H1 (cell line): ENCODE measurements at regions not wholly inside any gene's neighbourhood (a gene's known extent, or its start where the extent isn't known, plus 50 kb on each side); places are given as distances from the start of the nearest gene placed in this dataset.

ENCODE experiments used
- CTCF ChIP-seq, 3 experiments: IDR thresholded peaks; 1 replicate in 2 of 3; 2 replicates in 1 of 3; pipeline versions ENCODE4 v1.5.1 to v1.6.1; 2011; ENCODE audit warnings: low read length in 3 of 3, mild to moderate bottlenecking in 3 of 3, inconsistent platforms in 2 of 3, low read depth in 1 of 3, moderate library complexity in 1 of 3; ENCODE audit not compliant: insufficient read depth in 1 of 3; ENCODE audit errors: control extremely low read depth in 1 of 3
- KDM5A ChIP-seq: fragments of 200-600 bp; IDR thresholded peaks from 2 replicates; pipeline ENCODE4 v1.7.1; 2012; ENCODE audit warnings: mild to moderate bottlenecking, low read length, inconsistent platforms, mixed read lengths
- MAX ChIP-seq: IDR thresholded peaks from 2 replicates; pipeline ENCODE4 v1.6.1; 2012; ENCODE audit warnings: inconsistent platforms
- POLR2A ChIP-seq, 2 experiments: IDR thresholded peaks; 1 replicate in 1 of 2; 2 replicates in 1 of 2; pipeline ENCODE4 v1.6.1; 2011; ENCODE audit warnings: low read depth in 2 of 2, low read length in 2 of 2, mild to moderate bottlenecking in 2 of 2; ENCODE audit errors: control extremely low read depth in 1 of 2
- RFX5 ChIP-seq: IDR thresholded peaks from 2 replicates; pipeline ENCODE4 v1.6.1; 2011; ENCODE audit warnings: low read depth, low read length, improper control_type of control experiment, borderline replicate concordance
- SRF ChIP-seq: IDR thresholded peaks from 2 replicates; pipeline ENCODE4 v1.6.1; 2011; ENCODE audit warnings: mild to moderate bottlenecking, low read depth, low read length, moderate library complexity

GRCh38 chr14:97705976-97706375, 908.8 kb downstream of the VRK1 start:
- TF ChIP-seq CTCF (IDR thresholded peaks at IDR 0.05; ENCODE audit: control extremely low read depth in 1 of 3, insufficient read depth in 1 of 3, low read depth in 1 of 3, low read length in 3 of 3) (no peak), RFX5 (no peak), MAX (no peak), SRF (no peak), POLR2A (IDR thresholded peaks at IDR 0.05; ENCODE audit: control extremely low read depth in 1 of 2, low read depth in 2 of 2, low read length in 2 of 2) (no peak), KDM5A (no peak)
